ENCODE measurements at regions not wholly inside any gene's neighbourhood (a gene's known extent, or its start where the extent isn't known, plus 50 kb on each side); places are given as distances from the start of the nearest gene placed in this dataset.

DNA sequence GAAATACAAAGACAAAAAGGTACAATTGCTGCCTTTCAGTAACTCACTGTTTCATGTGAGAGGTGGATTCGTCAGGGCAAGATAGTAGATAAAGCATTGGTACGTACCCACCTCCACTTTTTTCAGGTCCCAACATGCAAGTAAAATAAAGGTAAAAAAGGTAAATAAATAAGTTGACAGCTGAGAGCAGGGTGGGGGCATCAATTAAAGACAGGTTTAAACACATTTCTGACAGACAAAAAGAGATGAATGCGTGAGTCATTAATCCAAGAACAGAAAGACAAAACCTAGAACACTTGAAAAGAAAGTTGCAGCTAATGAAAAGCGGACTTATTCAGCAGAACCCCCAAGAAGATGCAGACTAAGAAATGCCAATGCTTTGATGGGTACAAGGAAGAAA, 979.6 kb upstream of the CDH2 start:
- ChIA-PET POLR2A (no interaction called here), CTCF (no interaction called here)
- no peak for TF ChIP-seq CTCF (IDR thresholded peaks at IDR 0.05; ENCODE audit: low read depth, low read length)
- Histone ChIP-seq H3K27ac (ENCODE audit: low read depth, low read length) (no peak overlapping the region), H3K9me3 (ENCODE audit: control insufficient read depth, insufficient read depth, low read length) (no peaks in the 10 kb centered on the region), H3K4me3 (ENCODE audit: low read depth, low read length) (no peak overlapping the region), H3K27me3 (ENCODE audit: control insufficient read depth, insufficient read depth, low read length) (no peaks in the 10 kb centered on the region)
- no peak for DNase-seq (ENCODE audit: low read depth, low spot score)

DNA sequence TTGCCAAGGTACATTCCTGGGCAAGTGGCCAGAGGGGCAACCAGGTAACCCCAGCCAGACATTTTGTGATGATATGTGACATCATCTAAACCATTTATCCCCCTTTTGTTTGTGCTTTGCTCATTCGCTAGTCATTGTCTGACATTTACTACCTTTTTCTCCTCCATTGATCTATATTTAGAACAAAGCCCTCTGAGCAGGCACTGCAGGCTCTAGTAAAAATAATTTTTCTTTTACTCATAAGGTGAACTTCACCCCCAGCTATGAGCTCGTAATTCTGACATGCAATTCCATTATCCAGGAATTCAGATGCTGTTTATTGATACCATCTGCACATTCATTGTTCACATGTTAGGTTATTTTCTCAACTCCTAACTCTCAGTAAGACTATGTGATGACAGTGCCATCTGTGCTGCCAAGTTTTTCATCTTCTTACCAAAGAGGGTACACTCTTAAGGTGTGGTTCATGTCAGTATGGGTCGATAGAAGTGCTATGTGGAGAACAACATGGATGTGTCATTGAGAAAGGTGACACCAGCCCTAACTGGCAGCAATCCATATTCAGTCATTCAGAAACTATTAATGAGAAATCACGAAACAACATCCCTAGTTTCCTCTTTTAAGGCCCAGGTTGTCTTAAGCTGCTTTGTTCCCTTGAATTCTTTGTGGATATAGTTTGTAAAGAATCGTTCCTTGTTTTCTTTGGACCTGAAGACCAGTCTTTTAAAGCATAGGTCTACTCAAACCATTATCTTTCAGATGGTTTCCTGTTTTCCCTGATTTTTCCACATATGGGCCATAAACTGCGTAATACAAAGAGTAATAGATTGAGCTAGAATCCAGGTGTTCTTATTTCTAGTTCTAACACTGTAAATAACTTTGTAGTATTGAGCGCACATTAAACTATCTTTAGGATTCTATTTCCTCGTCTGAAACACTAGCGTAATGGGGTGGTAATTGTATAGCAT, 978.1 kb upstream of the CDH2 start:
- H3K9me3 ChIP-seq (ENCODE audit: control insufficient read depth, insufficient read depth, low read length), result no peaks in the 10 kb centered on the region
- peak overlapping the region; percentile 86 for H3K27ac ChIP-seq (ENCODE audit: low read depth, low read length)
- DNase-seq (ENCODE audit: low read depth, low spot score), result peak; percentile 70
- ChIA-PET POLR2A (interaction anchor here (0.9 to 1.0 kb wide), 2 partner anchors 17 to 27 kb away, joined by 3 to 4 read pairs; no protein-coding TSS in a partner anchor), CTCF (no interaction called here)
- H3K4me3 ChIP-seq (ENCODE audit: low read depth, low read length), result no peak overlapping the region
- TF ChIP-seq CTCF (IDR thresholded peaks at IDR 0.05; ENCODE audit: low read depth, low read length), result no peak
- H3K27me3 ChIP-seq (ENCODE audit: control insufficient read depth, insufficient read depth, low read length), result no peaks in the 10 kb centered on the region

GRCh38 chr18:29154196-29154757, 977.3 kb upstream of the CDH2 start:
- TF ChIP-seq CTCF (IDR thresholded peaks at IDR 0.05; ENCODE audit: low read depth, low read length), result no peak
- POLR2A ChIA-PET, result interaction anchor here (1.0 kb wide), 1 partner anchor 27 kb away, joined by 4 read pairs; no protein-coding TSS in a partner anchor
- no peaks in the 10 kb centered on the region for H3K27me3 ChIP-seq (ENCODE audit: control insufficient read depth, insufficient read depth, low read length)
- H3K9me3 ChIP-seq (ENCODE audit: control insufficient read depth, insufficient read depth, low read length), result no peaks in the 10 kb centered on the region
- CTCF ChIA-PET, result no interaction called here
- H3K27ac ChIP-seq (ENCODE audit: low read depth, low read length), result peak overlapping the region; percentile 86
- DNase-seq (ENCODE audit: low read depth, low spot score), result no peak
- H3K4me3 ChIP-seq (ENCODE audit: low read depth, low read length), result no peak overlapping the region

GRCh38 chr18:29153091-29153490, 976.2 kb upstream of the CDH2 start:
- no peak for DNase-seq (ENCODE audit: low read depth, low spot score)
- H3K9me3 ChIP-seq (ENCODE audit: control insufficient read depth, insufficient read depth, low read length), result no peaks in the 10 kb centered on the region
- no peak overlapping the region for H3K27ac ChIP-seq (ENCODE audit: low read depth, low read length)
- ChIA-PET CTCF (no interaction called here), POLR2A (no interaction called here)
- no peaks in the 10 kb centered on the region for H3K27me3 ChIP-seq (ENCODE audit: control insufficient read depth, insufficient read depth, low read length)
- TF ChIP-seq CTCF (IDR thresholded peaks at IDR 0.05; ENCODE audit: low read depth, low read length), result no peak
- H3K4me3 ChIP-seq (ENCODE audit: low read depth, low read length), result no peak overlapping the region

GRCh38 chr18:29147944-29148343, 971.0 kb upstream of the CDH2 start:
- Histone ChIP-seq H3K27me3 (ENCODE audit: control insufficient read depth, insufficient read depth, low read length) (no peaks in the 10 kb centered on the region), H3K27ac (ENCODE audit: low read depth, low read length) (no peak overlapping the region), H3K9me3 (ENCODE audit: control insufficient read depth, insufficient read depth, low read length) (no peaks in the 10 kb centered on the region), H3K4me3 (ENCODE audit: low read depth, low read length) (no peak overlapping the region)
- CTCF ChIA-PET, result interaction anchor here (0.6 to 1.1 kb wide), 2 partner anchors 12 to 34 kb away, joined by 3 to 4 read pairs; no protein-coding TSS in a partner anchor
- DNase-seq (ENCODE audit: low read depth, low spot score), result peak; percentile 61
- TF ChIP-seq CTCF (IDR thresholded peaks at IDR 0.05; ENCODE audit: low read depth, low read length), result no peak
- POLR2A ChIA-PET, result no interaction called here

Measured in AG04450 (cell line).